ENCODE measurements at regions not wholly inside any gene's neighbourhood (a gene's known extent, or its start where the extent isn't known, plus 50 kb on each side); places are given as distances from the start of the nearest gene placed in this dataset.
A peak's percentile ranks its signal among the peaks of the same experiment; 100 is the strongest.

DNA sequence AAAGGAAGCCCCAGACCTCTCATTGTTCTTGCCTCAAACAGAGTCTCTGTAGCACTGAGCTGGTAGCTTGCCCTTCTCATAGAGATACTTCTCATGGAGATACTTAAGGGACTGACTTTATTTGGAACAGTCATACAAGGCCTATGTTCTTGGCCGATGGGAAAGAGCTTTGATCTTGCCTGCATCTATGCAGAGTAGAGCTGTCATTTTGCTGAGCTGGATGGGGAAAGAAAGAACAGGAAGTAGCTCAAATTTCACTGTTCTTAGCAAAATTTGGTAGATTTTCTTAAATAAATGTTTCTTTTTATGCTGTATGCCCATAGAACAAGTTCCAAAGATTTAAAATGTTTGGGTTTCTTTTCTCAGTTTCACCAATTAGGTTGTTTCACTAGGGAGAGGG, 119.3 kb upstream of the SEC61G start:
- DNase-seq, result no peak
- no peak for ATAC-seq
- Histone ChIP-seq H3K27ac (no peak overlapping the region), H3K4me1 (no peaks in the 10 kb centered on the region), H3K27me3 (no peaks in the 10 kb centered on the region), H3K36me3 (no peaks in the 10 kb centered on the region), H3K4me3 (no peak overlapping the region), H3K9me3 (no peaks in the 10 kb centered on the region)
- TF ChIP-seq POLR2A (IDR thresholded peaks at IDR 0.05), result no peak
- TF ChIP-seq, protein P1, sequence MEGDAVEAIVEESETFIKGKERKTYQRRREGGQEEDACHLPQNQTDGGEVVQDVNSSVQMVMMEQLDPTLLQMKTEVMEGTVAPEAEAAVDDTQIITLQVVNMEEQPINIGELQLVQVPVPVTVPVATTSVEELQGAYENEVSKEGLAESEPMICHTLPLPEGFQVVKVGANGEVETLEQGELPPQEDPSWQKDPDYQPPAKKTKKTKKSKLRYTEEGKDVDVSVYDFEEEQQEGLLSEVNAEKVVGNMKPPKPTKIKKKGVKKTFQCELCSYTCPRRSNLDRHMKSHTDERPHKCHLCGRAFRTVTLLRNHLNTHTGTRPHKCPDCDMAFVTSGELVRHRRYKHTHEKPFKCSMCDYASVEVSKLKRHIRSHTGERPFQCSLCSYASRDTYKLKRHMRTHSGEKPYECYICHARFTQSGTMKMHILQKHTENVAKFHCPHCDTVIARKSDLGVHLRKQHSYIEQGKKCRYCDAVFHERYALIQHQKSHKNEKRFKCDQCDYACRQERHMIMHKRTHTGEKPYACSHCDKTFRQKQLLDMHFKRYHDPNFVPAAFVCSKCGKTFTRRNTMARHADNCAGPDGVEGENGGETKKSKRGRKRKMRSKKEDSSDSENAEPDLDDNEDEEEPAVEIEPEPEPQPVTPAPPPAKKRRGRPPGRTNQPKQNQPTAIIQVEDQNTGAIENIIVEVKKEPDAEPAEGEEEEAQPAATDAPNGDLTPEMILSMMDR (IDR thresholded peaks at IDR 0.05 in 4 of 5, conservative IDR thresholded peaks at IDR 0.05 in 1 of 5), result no peak
- in situ Hi-C loops (cut with MboI; ENCODE audit: low sequenced_read_pairs in 4 of 4), result no loop called here
- intact Hi-C loops (cut with DNase I; ENCODE audit: low total_unique reads), result no loop called here

DNA sequence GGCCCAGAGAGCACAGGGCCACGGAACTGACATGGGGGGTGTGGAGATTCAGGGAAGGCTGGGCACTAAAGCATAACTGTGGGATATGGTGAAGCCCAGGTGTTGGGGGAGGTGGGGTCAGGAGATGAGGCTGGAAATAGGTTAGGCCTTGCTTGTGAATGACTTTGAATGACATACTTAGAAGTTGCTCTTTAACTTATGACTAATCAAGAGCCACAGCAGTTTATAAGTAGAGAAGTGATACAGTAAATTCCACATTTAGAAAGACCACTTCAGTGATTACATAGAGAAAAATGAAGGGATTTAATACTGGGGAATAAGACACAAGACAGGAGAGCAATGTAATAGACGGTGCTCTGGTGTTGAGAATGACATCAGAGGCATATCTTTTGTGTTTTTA, 120.8 kb upstream of the SEC61G start:
- Histone ChIP-seq H3K27ac (no peak overlapping the region), H3K4me1 (no peaks in the 10 kb centered on the region), H3K9me3 (no peaks in the 10 kb centered on the region), H3K36me3 (no peaks in the 10 kb centered on the region), H3K27me3 (no peaks in the 10 kb centered on the region), H3K4me3 (no peak overlapping the region)
- TF ChIP-seq, protein P1 (IDR thresholded peaks at IDR 0.05 in 4 of 5, conservative IDR thresholded peaks at IDR 0.05 in 1 of 5), result no peak
- TF ChIP-seq POLR2A (IDR thresholded peaks at IDR 0.05), result no peak
- in situ Hi-C loops (cut with MboI; ENCODE audit: low sequenced_read_pairs in 4 of 4) (no loop called here), intact Hi-C loops (cut with DNase I; ENCODE audit: low total_unique reads) (no loop called here)
- no peak for DNase-seq
- ATAC-seq, result no peak

DNA sequence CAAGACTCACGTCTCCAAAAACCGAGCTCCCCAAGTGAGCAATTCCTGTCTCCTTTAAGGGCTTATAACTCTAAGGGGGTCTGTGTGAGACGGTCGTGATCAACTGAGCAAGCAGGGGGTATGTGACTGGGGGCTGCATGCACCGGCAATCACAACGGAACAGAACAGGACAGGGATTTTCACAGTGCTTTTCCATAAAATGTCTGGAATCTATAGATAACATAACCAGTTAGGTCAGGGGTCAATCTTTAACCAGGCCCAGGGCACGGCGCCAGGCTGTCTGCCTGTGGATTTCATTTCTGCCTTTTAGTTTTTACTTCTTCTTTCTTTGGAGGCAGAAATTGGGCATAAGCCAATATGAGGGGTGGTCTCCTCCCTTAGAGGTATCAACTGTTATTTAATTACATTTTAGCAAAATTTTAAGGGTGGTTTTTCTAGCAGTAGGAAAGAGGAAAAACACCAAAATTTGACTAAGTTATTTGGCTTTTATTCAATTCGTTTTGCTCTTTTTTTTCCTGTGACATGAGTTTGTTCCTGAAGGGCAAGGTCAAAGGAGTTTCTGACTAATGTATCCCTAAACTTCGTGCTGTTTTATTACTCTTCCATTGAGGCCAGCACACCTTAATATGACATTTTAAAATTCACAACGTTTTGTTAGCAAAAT, 121.4 kb upstream of the SEC61G start:
- TF ChIP-seq, protein P1 (IDR thresholded peaks at IDR 0.05 in 4 of 5, conservative IDR thresholded peaks at IDR 0.05 in 1 of 5), result no peak
- no peak for TF ChIP-seq POLR2A (IDR thresholded peaks at IDR 0.05)
- in situ Hi-C loops (cut with MboI; ENCODE audit: low sequenced_read_pairs in 4 of 4), result no loop called here
- H3K4me3 ChIP-seq, result no peak overlapping the region
- no peaks in the 10 kb centered on the region for H3K9me3 ChIP-seq
- no peaks in the 10 kb centered on the region for H3K27me3 ChIP-seq
- no peaks in the 10 kb centered on the region for H3K36me3 ChIP-seq
- intact Hi-C loops (cut with DNase I; ENCODE audit: low total_unique reads), result no loop called here
- no peak for DNase-seq
- H3K4me1 ChIP-seq, result no peaks in the 10 kb centered on the region
- ATAC-seq, result no peak
- H3K27ac ChIP-seq, result no peak overlapping the region

DNA sequence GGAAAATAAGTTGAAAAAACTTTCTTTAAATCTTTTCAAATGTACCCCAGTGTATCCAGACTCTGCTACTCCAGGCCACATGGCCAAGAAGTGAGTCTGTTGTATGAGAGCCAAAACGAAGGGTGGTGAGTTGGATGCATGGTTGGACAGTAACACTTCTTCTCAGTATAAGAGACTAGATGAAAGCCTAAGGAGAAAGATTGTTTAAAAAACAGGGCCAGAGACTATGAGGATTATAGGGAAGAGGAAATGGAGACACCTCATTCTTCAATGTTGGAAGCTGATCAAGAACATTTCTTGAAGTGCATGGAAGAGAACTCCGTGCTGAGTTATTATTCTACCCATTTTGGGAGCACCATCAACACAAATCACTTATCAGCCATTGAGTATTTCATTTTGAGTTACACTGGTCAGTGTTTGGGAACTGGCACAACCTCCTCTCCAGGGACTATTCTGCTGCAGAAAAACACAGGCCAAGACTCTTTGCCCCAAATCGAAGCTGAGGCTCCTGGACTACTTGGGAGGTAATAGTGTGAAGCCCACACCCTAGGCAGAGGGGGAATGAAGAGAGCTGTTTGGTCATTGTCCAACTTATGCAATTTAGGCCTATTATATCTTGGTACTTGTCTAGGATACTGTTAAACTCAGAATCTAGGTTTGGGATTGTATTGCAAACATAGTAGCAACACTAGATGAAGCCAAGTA, 123.0 kb upstream of the SEC61G start:
- H3K27me3 ChIP-seq, result no peaks in the 10 kb centered on the region
- ATAC-seq (peak in 1 of 2 donors; percentile 18), DNase-seq (no peak)
- TF ChIP-seq POLR2A (IDR thresholded peaks at IDR 0.05), result no peak
- TF ChIP-seq, protein P1 (IDR thresholded peaks at IDR 0.05 in 4 of 5, conservative IDR thresholded peaks at IDR 0.05 in 1 of 5), result no peak
- no peaks in the 10 kb centered on the region for H3K36me3 ChIP-seq
- H3K4me1 ChIP-seq, result no peaks in the 10 kb centered on the region
- in situ Hi-C loops (cut with MboI; ENCODE audit: low sequenced_read_pairs in 4 of 4) (no loop called here), intact Hi-C loops (cut with DNase I; ENCODE audit: low total_unique reads) (no loop called here)
- no peak overlapping the region for H3K4me3 ChIP-seq
- no peaks in the 10 kb centered on the region for H3K9me3 ChIP-seq
- no peak overlapping the region for H3K27ac ChIP-seq

Measured in gastrocnemius medialis (tissue), 4 donors.